ENCODE measurements at regions not wholly inside any gene's neighbourhood (a gene's known extent, or its start where the extent isn't known, plus 50 kb on each side); places are given as distances from the start of the nearest gene placed in this dataset.

DNA sequence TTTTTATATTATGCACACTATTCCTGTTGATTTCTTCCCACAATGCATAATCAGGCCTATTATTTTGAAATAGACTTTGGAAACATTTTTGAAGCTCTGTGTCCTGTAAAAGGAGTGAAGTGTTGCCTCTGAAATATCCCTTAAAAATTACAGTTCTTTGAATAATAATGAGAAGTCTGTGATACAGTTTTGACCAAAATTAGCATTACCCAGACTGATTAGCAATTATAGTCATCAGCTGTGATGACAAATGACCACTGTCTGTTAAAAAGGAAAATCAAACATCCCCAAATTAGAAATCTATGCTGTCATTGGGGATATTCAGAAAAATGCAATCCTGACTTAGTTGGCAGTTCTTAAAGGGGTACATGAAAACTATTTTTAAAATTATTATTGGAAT lies 63.7 kb downstream of the PTGS2 start:
- Histone ChIP-seq H3K27me3 (ENCODE audit: low read length) (no peaks in the 10 kb centered on the region), H3K9me2 (replicated peaks; ENCODE audit: insufficient read depth, low read length) (no peaks in the 10 kb centered on the region), H3K4me2 (ENCODE audit: low read depth, low read length, poor library complexity, severe bottlenecking) (no peak overlapping the region), H3K9me3 (ENCODE audit: insufficient read depth, low read length) (no peaks in the 10 kb centered on the region), H2AFZ (ENCODE audit: low read depth, low read length, severe bottlenecking) (no peak overlapping the region), H3K36me3 (ENCODE audit: low read length) (no peaks in the 10 kb centered on the region), H3K9ac (ENCODE audit: low read length) (no peak overlapping the region), H3K4me3 (ENCODE audit: insufficient read depth, low read length, poor library complexity, severe bottlenecking) (no peak overlapping the region), H3F3A (ENCODE audit: insufficient read depth) (no peaks in the 10 kb centered on the region), H4K20me1 (ENCODE audit: low read depth, low read length) (no peaks in the 10 kb centered on the region), H3K27ac (ENCODE audit: low read depth, low read length) (no peak overlapping the region), H3K79me2 (ENCODE audit: insufficient read depth, low read length) (no peaks in the 10 kb centered on the region)
- no peak for TF ChIP-seq EZH2phosphoT487 (conservative IDR thresholded peaks at IDR 0.05; ENCODE audit: low read length)
- TF ChIP-seq CTCF (IDR thresholded peaks at IDR 0.05; ENCODE audit: insufficient read depth, low read length, poor library complexity, severe bottlenecking) = no peak

DNA sequence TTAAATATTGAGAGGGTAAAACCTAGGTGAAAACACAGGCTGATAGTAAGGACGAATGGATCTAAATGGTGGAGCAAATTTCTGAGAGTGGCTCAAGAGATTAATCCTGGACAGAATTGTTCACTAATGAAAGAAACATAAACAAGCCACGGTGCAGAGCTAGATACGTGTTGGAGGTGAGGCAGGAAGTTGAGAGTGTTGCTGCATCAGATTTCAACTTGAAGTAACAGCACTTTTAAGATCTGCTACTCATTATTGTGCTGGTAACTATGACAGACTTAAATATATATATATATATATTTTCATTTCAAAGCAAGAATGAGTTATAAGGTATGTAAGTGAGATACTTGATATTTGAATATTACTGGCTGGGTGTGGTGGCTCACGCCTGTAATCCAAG lies 64.9 kb downstream of the PTGS2 start:
- Histone ChIP-seq H4K20me1 (ENCODE audit: low read depth, low read length) (no peaks in the 10 kb centered on the region), H3K9ac (ENCODE audit: low read length) (no peak overlapping the region), H3K9me2 (replicated peaks; ENCODE audit: insufficient read depth, low read length) (no peaks in the 10 kb centered on the region), H3K27ac (ENCODE audit: low read depth, low read length) (no peak overlapping the region), H3K9me3 (ENCODE audit: insufficient read depth, low read length) (no peaks in the 10 kb centered on the region), H2AFZ (ENCODE audit: low read depth, low read length, severe bottlenecking) (no peak overlapping the region), H3K4me3 (ENCODE audit: insufficient read depth, low read length, poor library complexity, severe bottlenecking) (no peak overlapping the region), H3K4me2 (ENCODE audit: low read depth, low read length, poor library complexity, severe bottlenecking) (no peak overlapping the region), H3F3A (ENCODE audit: insufficient read depth) (no peaks in the 10 kb centered on the region), H3K79me2 (ENCODE audit: insufficient read depth, low read length) (no peaks in the 10 kb centered on the region), H3K36me3 (ENCODE audit: low read length) (no peaks in the 10 kb centered on the region), H3K27me3 (ENCODE audit: low read length) (no peaks in the 10 kb centered on the region)
- TF ChIP-seq EZH2phosphoT487 (conservative IDR thresholded peaks at IDR 0.05; ENCODE audit: low read length) (no peak), CTCF (IDR thresholded peaks at IDR 0.05; ENCODE audit: insufficient read depth, low read length, poor library complexity, severe bottlenecking) (no peak)

DNA sequence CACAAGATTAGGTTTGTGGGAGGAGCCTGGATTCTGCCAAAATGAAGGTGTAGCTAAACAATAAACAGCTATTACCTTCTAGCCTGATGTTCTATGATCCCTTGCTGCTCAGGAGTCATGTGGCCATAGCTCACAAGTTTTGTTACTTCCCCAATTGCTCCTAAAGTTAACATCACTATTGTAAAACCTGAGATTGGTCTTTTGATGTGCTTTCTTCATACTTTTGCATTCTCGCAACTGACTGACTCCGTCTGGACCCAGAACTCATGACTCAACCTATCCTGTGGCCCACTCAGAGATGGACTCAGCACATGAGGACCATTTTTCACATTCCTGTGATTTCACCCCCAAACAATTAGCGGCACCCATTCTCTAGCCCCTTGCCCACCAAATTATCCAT lies 69.1 kb downstream of the PTGS2 start:
- TF ChIP-seq EZH2phosphoT487 (conservative IDR thresholded peaks at IDR 0.05; ENCODE audit: low read length) = no peak
- no peak for TF ChIP-seq CTCF (IDR thresholded peaks at IDR 0.05; ENCODE audit: insufficient read depth, low read length, poor library complexity, severe bottlenecking)
- no peaks in the 10 kb centered on the region for H3K36me3 ChIP-seq (ENCODE audit: low read length)
- H4K20me1 ChIP-seq (ENCODE audit: low read depth, low read length) = no peaks in the 10 kb centered on the region
- H2AFZ ChIP-seq (ENCODE audit: low read depth, low read length, severe bottlenecking) = no peak overlapping the region
- no peak overlapping the region for H3K4me3 ChIP-seq (ENCODE audit: insufficient read depth, low read length, poor library complexity, severe bottlenecking)
- no peaks in the 10 kb centered on the region for H3K27me3 ChIP-seq (ENCODE audit: low read length)
- H3F3A ChIP-seq (ENCODE audit: insufficient read depth) = no peaks in the 10 kb centered on the region
- no peak overlapping the region for H3K4me2 ChIP-seq (ENCODE audit: low read depth, low read length, poor library complexity, severe bottlenecking)
- no peaks in the 10 kb centered on the region for H3K79me2 ChIP-seq (ENCODE audit: insufficient read depth, low read length)
- no peaks in the 10 kb centered on the region for H3K9me3 ChIP-seq (ENCODE audit: insufficient read depth, low read length)
- H3K9me2 ChIP-seq (replicated peaks; ENCODE audit: insufficient read depth, low read length) = no peaks in the 10 kb centered on the region
- H3K27ac ChIP-seq (ENCODE audit: low read depth, low read length) = no peak overlapping the region
- no peak overlapping the region for H3K9ac ChIP-seq (ENCODE audit: low read length)

DNA sequence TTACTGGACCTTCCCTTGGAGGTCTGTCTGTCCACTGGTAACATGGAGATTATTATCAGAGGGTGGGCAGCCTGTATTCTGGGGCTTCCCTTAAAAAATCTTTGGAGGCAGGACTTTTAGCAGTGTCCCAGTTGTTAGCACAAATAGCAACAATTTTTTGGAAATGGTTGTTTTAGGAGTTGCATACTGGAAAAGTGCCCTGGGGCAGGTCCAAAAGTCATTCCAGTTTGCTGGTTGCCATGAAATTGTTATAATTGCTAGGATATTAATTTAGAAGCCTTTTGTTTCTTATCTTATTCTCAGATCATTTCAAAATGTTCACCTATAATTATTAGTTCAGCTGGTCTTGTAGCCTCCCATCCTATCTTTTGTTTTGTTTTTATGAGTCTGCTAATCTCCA lies 71.0 kb downstream of the PTGS2 start:
- no peaks in the 10 kb centered on the region for H4K20me1 ChIP-seq (ENCODE audit: low read depth, low read length)
- no peak overlapping the region for H3K4me3 ChIP-seq (ENCODE audit: insufficient read depth, low read length, poor library complexity, severe bottlenecking)
- TF ChIP-seq EZH2phosphoT487 (conservative IDR thresholded peaks at IDR 0.05; ENCODE audit: low read length) (no peak), CTCF (IDR thresholded peaks at IDR 0.05; ENCODE audit: insufficient read depth, low read length, poor library complexity, severe bottlenecking) (no peak)

More for the DNA sequence above, 71.0 kb downstream of the PTGS2 start:
- no peaks in the 10 kb centered on the region for H3K79me2 ChIP-seq (ENCODE audit: insufficient read depth, low read length)
- no peak overlapping the region for H3K27ac ChIP-seq (ENCODE audit: low read depth, low read length)
- no peaks in the 10 kb centered on the region for H3K36me3 ChIP-seq (ENCODE audit: low read length)
- no peak overlapping the region for H3K4me2 ChIP-seq (ENCODE audit: low read depth, low read length, poor library complexity, severe bottlenecking)
- H3K9me2 ChIP-seq (replicated peaks; ENCODE audit: insufficient read depth, low read length) = no peaks in the 10 kb centered on the region
- no peaks in the 10 kb centered on the region for H3F3A ChIP-seq (ENCODE audit: insufficient read depth)
- H2AFZ ChIP-seq (ENCODE audit: low read depth, low read length, severe bottlenecking) = no peak overlapping the region
- no peaks in the 10 kb centered on the region for H3K9me3 ChIP-seq (ENCODE audit: insufficient read depth, low read length)
- H3K27me3 ChIP-seq (ENCODE audit: low read length) = no peaks in the 10 kb centered on the region
- H3K9ac ChIP-seq (ENCODE audit: low read length) = no peak overlapping the region
